HG02973 (cell line): ENCODE measurements at regions not wholly inside any gene's neighbourhood (a gene's known extent, or its start where the extent isn't known, plus 50 kb on each side); places are given as distances from the start of the nearest gene placed in this dataset.

Experiments
- ATAC-seq: cut with Tn5 transposase; IDR thresholded peaks from one replicate; pipeline ENCODE4 v1.9.1; 2021; ENCODE audit warnings: moderate library complexity; ENCODE audit not compliant: unreplicated experiment

GRCh38 chr14:85115921-85116320, 414.0 kb upstream of the FLRT2 start:
- ATAC-seq = no peak

DNA sequence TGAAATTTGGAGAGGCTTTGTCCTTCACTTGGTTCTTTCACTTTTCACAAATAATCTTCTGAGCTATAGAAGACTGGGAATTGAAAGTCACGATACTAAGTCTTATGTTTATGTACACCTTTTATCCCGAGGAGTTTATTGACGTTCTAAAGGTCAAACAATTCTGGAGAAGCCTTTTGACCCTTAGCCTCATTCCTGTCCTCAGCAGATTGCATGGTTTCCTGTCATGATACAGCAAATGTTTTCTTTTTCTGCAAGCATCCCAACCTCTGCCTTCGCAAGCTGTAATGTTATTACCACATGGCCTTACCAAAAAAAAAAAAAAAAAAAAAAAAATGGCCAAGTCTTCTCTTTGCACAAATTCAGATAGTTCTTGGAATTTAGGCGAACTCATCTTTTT, 411.7 kb upstream of the FLRT2 start:
- no peak for ATAC-seq

DNA sequence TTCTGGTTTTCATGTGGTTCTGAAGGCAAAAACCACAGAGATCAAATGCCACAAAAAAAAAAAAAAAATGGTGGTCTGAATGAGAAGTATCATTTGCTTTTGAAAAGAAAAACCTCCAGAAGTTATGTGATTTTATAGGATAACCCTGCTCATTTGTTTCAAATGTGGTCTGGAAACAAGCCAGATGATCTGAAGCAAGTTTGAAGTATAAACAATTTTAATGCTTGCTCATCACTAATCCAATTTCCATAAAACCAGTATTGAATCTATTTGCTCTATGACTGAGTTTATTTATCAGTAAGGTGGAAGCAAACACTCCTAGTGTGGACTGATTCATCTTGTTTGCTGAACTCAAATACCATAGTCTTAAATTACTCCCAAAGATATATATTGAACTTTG, 407.3 kb upstream of the FLRT2 start:
- no peak for ATAC-seq

- ATAC-seq = no peak
These were observed 406.2 kb upstream of the FLRT2 start for GRCh38 chr14:85123755-85124154.

GRCh38 chr14:85124631-85125290, 405.2 kb upstream of the FLRT2 start:
- no peak for ATAC-seq

DNA sequence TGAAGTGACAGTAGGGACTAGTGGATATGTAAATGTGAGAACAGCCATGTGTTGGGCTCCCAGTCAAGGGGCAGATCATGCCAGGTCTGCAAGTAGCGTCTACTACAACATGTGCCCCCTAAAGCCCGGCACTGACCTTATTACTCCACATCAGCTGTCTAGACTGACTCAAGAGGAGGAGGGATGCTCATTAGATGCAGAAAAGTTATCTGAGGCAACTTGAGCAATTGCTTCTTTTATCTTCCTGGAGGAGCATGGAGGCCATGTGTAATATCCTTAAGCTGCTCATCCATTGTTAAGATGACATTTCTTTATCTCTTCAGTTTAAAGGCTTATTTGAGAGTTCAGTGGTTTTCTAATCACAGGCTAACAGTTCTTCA, 404.7 kb upstream of the FLRT2 start:
- no peak for ATAC-seq

DNA sequence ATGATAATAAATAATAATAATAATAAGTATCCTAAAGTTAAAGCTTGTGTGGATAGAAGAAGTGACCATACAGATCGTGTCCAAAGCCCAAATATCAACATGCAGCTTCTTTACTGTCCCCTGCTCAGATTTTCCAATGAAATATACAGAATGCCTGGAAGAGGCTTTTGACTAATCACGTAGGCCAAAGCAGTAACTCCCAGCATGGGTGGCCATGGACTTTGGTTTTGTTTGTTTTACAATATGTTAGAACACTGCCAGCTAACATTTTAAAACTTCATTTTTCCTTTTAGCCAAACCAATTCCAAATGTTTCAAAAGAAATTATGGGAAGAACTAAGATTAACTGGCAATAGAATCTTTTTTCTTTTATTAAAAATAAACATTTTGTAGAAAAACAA, 400.0 kb upstream of the FLRT2 start:
- no peak for ATAC-seq

GRCh38 chr14:85131226-85131922, 398.6 kb upstream of the FLRT2 start:
- ATAC-seq = no peak

GRCh38 chr14:85142982-85143381, 387.0 kb upstream of the FLRT2 start:
- ATAC-seq = no peak

DNA sequence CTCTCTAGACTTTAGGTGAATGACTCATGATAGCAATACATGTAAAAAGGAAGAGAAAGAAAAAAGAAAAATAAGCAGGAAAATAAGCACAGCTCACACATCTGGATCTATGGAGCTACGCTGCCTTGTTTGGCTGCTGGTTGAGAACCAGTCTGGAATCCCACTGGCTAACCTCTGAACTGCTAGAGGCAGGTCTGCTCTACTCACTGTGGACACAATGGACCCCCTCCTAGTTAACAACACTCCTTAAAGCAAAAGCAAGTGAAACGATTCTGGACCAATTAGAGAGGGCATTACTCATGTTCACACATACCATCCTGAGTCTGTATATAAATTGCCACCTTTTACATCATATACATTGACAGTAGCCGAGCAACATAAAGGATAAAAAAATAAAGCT, 383.2 kb upstream of the FLRT2 start:
- no peak for ATAC-seq

- no peak for ATAC-seq
These were observed 379.8 kb upstream of the FLRT2 start for GRCh38 chr14:85150166-85150565.

DNA sequence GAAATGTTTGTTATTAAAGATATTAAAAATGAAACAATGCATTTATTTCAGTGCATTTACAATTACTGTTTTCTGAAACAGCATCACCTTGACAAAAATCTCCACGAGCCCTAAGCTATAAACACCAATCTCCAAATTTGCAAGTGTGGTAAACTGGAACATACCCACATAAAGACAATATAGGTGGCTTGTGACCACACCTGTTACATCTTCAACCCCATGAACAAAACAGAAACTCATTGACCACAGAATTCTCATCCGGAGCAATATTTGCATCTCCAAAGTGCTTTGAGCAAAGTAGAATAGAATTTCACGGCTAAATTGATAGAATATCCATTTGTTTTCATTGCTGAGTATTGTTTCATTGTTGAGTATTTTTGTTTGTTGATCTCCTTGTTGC, 375.2 kb upstream of the FLRT2 start:
- ATAC-seq = no peak

GRCh38 chr14:85156319-85156718, 373.6 kb upstream of the FLRT2 start:
- ATAC-seq = no peak

- no peak for ATAC-seq
These were observed 370.2 kb upstream of the FLRT2 start for GRCh38 chr14:85159726-85160125.

DNA sequence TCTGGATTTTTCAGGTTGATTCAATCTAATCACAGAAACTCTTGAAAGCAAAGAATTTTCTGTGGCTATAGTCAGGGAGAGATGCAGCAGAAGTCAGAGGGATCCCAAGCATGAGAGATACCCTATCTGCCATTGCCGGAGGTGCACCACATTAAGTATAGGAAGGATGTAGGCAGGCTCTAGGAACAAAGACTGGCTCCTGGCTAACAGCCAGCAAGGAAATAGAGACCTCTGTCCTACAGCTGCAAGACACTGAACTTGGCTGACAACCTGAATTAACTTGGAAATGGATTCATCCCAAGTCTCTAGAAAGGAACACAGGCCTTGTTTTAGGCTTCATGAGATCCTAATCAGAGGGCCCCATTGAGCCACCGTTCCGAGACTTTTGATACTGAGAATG, 364.9 kb upstream of the FLRT2 start:
- no peak for ATAC-seq

DNA sequence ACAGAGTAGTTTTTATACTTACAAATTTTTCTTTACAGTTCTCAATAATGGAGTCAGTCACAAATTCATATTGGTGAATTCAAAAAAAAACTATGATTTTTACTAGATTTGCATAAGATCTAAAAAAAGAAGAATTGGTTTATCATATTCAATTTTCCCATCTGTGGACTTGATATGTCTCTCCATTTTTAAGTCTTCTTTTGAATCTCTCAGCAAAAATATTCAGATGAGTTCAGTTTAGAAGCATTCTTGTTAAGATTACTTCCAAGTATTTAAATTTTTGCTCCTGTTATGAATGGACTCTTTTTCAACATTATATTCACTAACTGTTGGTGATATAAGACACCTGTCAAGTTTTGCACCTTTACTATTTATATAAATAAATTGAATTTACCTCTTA, 360.6 kb upstream of the FLRT2 start:
- no peak for ATAC-seq

GRCh38 chr14:85172290-85172689, 357.7 kb upstream of the FLRT2 start:
- no peak for ATAC-seq

DNA sequence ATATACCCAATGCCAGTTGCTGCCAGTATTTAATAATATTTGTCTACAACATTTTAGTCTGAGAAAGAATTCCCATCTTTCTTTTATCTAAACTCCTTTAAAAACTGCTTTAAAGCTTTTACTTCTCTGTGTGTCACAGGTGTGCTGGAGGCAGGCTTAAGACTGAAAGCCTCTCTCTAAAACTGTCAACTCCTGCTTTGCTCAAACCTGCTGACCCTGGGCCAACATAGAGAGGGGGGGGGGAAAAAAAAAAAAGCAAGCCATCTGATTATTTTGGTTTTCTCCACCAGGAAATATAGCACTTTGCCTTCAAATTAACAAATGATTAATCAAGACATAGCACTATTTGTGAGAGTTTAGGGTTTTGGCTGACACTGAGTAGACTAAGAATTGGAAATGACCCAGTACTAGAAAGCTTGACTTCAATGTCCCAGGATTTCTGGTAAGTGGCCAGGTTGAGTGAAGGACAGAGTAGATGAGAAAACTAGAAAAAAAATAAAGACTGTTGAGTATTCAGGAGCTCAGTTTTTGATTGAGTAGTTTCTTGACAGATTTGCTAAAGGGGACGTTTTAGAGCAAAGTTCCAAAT, 357.0 kb upstream of the FLRT2 start:
- no peak for ATAC-seq

DNA sequence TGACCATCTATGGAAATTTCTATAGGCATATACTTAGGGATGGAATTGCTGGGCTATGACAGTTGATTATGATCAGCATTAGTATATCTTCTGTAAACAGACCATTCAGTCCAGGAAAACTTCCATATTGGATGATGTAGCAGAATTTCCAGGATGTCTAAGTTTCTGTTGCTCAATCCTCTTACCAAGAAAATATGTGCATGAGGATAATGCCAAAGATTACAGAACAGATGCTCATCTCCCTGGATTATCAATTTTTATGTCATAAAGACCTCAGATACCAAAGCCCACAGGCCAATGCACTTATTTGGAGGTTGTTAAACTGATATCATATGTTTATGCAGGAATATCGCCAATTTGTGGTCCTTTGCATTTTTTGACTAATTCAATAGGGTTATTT, 354.4 kb upstream of the FLRT2 start:
- ATAC-seq = no peak

- no peak for ATAC-seq
These were observed 351.1 kb upstream of the FLRT2 start for GRCh38 chr14:85178864-85179263.

GRCh38 chr14:85180876-85181275, 349.1 kb upstream of the FLRT2 start:
- no peak for ATAC-seq

DNA sequence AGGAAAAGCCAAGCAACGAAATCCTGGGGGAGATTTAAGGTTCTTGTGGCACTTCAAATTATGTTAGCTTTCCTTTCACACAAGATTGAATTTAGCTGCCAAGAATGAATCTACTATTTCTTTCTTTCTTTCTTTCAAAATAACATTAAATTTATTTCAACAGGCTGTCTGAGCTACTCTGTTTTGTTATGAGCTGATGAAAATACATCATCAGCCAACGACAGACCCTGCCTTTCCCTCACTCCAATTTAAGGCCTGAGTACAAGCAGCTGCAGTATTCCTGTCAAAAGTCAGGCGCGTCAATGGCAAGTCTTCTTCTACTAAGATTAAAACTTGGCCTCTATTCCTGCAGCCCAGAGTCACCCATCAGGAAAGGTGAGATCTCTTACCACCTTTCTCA, 347.7 kb upstream of the FLRT2 start:
- no peak for ATAC-seq

DNA sequence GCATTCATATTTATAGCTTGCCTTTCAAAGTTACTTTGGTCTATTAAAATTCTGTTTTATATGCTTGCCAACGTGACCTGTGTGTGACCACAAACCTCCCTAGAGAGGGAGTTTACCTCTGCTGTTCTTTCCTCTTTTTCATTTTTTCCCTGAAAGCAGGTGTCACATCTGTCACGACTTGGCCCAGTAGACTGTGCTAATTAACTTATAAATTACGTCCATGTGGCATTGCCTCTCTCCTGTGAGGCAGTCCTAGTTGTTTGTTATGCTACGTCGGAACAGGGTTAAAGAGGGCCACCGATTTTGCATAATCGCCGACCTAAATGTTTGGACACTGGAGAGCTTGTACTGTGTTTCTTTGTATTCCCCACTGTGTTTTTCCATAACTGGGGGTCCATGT, 343.9 kb upstream of the FLRT2 start:
- no peak for ATAC-seq
